HG02870 (cell line): ENCODE measurements at regions not wholly inside any gene's neighbourhood (a gene's known extent, or its start where the extent isn't known, plus 50 kb on each side); places are given as distances from the start of the nearest gene placed in this dataset.

ENCODE experiments used
- ATAC-seq: cut with Tn5 transposase; IDR thresholded peaks from one replicate; pipeline ENCODE4 v1.9.1; 2021; ENCODE audit warnings: mild to moderate bottlenecking, moderate library complexity; ENCODE audit not compliant: unreplicated experiment

DNA sequence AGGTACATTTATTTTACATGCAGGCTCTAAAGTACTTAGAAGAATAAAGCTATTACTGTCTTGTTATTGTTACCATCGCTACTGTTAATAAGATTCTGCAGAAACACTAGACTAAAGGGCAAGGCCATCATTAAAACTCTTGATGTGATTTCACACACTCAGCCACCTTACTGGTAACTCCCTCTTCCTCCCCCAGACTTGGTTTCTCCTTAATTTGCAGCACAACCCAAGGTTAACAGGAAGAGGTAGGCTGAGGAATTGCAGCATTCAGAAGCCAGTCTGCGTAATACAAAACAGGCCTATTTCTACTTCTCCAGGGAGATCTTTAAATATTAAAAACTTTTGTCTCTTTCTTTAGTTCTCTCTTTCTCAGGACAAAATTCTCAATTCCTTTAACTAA, 210.3 kb downstream of the BTG1 start:
- ATAC-seq: no peak

DNA sequence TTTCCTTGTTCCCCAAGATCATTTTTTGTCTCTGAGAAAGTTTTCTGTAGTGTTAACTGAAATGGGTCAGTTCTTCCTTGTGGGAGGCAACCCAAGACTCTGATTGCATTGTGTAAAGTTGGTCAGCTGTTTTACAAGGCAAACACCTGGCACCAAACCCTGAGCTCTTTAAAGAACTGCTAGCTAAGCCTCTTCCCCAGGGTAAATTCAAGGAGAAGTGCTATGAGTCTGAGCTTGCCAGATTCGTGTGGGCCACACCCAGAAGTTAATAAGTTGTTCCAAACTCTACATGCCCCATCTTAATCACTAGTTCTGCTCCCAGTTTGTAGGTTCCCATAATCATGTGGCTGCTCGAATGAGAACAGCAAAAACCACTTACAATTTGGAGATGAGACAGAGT, 214.5 kb downstream of the BTG1 start:
- no peak for ATAC-seq

DNA sequence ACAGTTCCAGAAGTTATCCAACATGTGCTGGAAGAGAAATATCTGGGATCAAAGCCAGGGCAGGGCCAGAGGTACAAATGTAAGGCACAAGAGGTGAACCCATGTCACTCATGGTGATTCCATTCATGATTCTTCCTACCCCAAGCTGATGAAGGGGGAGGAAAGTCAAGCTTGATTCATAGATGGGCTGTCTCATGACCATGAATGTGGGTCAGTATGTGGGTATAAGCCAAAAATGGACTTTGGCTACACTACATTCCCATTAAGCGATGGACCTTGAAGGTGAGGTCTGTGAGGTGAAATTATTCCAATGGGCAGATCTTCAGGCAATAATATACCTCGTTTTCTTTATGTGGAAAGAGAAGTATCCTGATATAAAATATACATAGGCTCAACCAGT, 217.1 kb downstream of the BTG1 start:
- ATAC-seq: no peak

DNA sequence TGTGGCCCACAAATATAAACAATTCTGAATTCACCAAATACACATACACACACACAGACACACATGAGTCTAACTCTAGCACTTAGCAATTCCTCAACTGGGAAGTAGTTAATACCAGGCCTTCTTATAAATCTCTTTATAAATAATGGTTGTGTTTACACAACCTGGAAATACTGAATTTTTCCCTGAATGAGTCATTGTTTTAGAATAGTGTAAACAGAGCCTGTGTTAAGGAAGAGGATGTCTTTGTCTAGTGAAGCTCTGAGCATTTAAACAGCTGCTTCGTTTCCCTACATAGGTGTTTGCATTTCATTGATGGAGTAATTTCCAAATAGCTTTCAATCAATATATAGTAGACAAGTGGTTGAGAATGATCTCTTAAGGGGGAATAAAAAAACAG, 218.8 kb downstream of the BTG1 start:
- no peak for ATAC-seq

DNA sequence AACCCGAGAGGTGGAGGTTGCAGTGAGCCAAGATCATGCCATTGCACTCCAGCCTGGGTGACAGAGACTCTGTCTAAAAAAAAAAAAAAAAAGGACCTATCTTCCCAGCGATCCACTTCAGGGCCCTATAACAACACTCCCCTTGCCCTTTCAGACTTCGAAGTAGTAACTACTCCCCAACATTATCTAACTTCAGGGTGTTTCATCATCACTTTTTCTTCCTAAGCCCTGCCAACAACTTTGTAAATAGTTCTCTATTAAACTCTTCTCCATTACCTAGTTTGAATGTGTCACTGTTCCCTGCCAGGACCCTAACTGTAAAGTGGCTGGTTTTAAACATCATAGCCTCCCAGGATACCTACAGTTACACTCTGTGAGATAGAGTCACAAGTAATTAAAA, 220.8 kb downstream of the BTG1 start:
- no peak for ATAC-seq

- no peak for ATAC-seq
These were observed 221.8 kb downstream of the BTG1 start for GRCh38 chr12:91923864-91924263.

GRCh38 chr12:91922674-91923073, 223.0 kb downstream of the BTG1 start:
- ATAC-seq: no peak

DNA sequence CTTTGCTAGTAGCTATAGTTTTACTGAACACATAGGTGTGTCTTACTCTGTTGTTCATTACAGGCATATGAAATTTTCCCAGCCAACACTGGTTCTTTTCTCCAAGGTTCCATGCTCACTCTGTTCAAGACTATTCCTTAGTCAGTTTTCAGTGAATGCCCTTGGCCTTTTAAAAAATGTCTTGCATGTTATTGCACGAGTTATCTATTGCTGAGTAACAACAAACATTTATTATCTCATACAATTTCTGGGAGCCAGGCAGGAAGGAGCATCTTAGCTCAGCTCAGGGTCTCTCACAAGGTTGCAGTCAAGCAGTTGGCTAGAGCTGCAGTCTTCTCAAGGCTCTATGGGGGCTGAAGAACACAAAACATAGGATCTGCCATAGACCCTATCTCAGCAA, 223.5 kb downstream of the BTG1 start:
- no peak for ATAC-seq

- no peak for ATAC-seq
These were observed 224.1 kb downstream of the BTG1 start for GRCh38 chr12:91921555-91921954.

- ATAC-seq: no peak
These were observed 224.9 kb downstream of the BTG1 start for GRCh38 chr12:91920741-91921140.

DNA sequence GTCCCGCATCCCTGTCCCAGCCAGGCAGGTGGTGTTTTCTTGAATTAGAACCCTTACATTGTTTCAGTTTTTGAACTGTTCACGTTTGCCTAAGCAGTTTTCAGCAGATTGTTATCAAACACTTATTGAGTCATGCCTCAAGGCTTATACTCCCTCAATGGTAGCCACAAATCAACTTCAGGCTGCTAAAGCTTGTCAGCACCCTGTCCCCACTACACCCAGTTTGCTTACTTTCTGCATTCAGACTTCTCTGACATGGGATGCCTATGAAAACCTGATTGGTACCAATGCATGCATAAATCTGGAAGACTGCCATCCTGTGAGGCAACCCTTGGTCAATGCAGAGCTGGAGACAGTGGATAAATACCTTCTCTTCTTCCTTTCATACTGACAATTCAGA, 225.4 kb downstream of the BTG1 start:
- no peak for ATAC-seq

DNA sequence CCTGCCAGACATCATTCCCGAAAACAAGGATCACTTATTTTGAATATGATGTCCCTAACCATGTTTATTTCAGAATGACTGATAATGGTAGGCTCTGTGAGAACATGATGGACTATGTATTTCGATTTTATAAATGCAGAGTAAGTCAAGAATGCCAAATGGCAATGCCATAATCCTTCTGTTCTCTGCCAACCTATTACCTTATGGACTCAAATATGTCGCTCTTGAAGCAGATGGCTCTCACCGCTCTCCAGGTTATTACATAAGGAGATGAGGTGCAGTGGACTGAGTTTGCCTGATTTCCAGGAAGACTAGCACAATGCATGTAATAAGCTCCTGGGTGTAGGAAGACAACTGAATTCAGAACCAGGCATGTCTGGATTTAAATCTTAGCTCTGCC, 227.2 kb downstream of the BTG1 start:
- ATAC-seq: no peak

DNA sequence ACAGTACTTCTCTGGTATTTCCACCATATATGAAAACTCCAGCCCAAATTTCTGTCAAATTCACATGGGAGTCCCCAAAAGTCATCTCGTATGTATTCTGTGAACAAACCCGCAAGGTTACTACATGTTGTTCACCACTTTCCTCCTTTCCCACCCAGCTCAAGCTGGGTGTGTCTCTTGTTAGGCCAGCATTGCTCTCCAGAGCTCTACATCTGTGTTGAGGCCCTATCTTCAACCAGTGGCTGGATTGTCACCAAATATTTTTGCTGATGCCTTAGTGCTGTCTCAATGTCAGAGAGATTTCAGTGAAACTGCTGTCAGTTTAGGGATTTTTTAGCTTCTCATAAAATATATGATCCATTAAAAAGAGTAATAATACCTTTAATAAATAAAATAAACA, 230.9 kb downstream of the BTG1 start:
- no peak for ATAC-seq

- no peak for ATAC-seq
These were observed 232.0 kb downstream of the BTG1 start for GRCh38 chr12:91913651-91914050.

DNA sequence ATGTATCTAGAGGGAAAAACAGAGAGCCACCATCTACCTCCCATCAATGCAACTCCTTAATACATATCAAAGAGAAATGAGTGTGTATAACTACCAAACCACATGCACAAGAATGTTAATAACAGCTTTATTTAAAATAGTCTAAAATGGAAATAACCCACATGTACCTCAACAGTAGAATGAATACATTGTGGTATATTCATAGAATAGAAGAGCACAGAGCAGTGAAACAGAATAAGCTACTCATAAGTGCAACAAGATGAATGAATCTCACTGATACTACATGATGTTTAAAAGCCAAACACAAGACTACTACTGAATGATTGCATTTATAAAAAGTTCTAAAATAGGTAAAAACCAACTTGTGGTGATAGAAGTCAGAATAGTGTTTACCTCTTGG, 232.5 kb downstream of the BTG1 start:
- no peak for ATAC-seq

- no peak for ATAC-seq
These were observed 233.5 kb downstream of the BTG1 start for GRCh38 chr12:91912178-91912577.

DNA sequence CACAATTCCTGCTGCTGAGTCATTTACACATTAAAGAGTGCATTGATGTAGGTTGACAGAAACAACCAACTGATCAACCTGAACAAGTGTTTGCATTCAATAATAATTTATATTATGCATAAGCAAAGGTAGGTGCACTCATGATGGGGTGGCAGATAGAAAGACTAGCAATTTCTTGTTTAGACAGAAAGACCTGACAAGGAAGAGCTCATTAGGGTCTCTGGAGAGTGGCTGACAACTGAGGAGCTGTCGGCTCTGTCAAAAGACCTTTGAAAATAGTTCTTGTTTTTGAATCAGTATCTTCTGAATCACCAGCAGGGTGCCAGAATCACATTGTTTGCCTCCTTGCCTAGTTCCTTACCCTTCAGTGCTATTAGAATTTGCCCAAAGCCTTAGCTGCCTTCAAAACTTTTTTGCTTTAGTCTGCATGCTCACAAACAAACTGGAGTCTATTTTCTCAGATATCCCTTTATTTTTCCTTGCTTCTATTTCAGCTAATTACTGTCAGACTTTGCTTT, 234.7 kb downstream of the BTG1 start:
- no peak for ATAC-seq

DNA sequence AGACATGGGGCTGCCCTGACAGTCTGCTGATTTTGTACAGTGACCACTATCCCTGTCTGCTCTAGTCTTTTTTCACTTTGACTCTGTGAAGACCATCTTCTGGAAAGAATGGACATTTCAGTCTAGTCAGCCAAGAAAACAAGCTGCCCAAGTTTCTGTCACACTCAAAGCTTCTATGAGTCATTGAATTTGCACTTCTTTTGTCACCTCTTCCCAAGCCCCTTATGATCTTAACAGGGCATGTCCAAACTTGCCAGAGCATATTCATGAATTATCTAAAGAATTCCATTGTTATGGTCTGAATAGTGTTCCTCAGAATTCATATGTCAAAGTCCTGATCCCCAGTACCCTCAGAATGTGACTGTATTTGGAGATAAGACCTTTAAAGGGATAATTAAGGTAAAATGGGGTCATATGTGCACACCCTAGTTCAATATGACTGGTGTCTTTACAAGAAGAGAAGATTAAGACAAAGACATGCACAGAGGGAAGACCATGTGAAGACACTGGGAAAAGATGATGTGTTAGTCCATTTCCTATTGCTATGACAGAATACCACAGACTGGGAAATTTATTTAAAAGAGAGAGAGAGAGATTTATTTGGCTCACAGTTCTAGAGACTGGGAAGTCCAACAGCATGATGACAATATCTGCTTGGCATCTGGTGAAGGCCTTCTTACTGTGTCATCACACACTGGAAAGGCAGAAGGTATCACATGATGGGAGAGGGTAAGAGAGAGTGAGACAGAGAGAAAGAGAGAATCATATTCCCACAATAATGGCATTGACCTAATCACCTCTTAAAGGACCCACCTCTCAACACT, 242.6 kb downstream of the BTG1 start:
- no peak for ATAC-seq

DNA sequence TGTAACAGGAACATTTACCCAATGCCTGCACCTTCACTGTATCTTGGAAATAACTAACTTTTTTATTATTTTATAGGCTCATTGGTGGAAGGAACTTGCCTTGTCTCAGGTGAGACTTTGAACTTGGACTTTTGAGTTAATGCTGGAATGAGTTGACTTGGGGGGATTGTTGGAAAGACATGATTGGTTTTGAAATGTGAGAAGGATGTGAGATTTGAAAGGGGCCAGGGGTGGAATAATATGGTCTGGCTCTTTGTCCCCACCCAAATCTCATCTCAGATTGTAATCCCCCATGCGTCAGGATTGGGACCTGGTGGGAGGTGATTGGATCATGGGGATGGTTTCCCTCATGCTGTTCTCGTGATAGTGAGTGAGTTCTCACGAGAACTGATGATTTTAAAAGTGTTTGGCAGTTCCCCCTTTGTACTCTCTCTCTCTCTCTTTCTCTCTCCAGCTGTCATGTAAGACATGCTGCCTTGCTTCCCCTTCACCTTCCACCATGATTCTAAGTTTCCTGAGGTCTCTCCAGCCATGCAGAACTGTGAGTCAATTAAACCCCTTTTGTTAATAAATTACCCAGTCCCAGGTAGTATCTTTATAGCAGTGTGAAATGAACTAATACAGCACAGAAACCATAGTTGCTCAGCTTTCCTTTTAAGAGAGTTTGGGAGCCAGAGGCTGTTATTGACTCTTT, 244.1 kb downstream of the BTG1 start:
- no peak for ATAC-seq

DNA sequence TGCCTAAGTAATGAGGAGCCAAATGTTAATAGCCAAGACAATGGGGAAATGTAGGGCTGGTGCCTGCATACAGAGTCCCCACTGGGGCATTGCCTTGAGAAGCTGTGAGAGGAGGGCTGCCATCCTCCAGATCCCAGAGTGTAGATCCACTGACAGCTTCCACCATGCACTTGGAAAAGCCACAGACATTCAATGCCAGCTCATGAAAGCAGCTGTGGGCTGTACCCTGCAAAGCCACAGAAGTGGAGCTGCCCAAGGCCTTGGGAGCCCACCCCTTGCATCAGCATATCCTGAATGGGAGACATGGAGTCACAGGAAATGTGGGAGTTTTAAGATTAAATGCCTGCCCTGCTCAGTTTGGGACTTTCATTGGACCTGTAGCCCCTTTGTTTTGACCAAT, 244.7 kb downstream of the BTG1 start:
- ATAC-seq: no peak

DNA sequence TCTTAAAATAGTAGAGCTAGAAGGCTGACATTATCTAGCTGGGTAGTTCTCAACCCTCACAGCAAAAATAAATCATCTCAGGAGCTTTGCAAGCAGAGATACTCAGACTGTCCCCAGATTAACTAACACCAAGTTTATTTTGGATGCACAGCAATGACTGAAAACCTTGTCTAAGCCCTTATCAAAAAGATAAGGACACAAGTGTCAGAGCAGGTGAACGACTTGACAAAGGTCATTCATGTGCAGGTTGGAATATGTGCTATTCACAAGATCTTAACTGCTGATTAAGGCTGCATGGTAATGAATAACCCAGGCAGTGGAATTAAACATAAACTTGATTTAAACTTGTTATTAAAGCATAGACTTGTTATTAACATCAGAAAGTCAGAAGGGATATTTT, 246.6 kb downstream of the BTG1 start:
- ATAC-seq: no peak

GRCh38 chr12:91897025-91897515, 248.6 kb downstream of the BTG1 start:
- ATAC-seq: no peak
